Gastrocnemius medialis (tissue), 4 donors: ENCODE measurements at regions not wholly inside any gene's neighbourhood (a gene's known extent, or its start where the extent isn't known, plus 50 kb on each side); places are given as distances from the start of the nearest gene placed in this dataset.

Experiments
- CTCF ChIP-seq, 5 experiments: fragments of 450-650 bp in 3 of 5; fragments of 200-600 bp in 2 of 5; sonication (generic) in 2 of 5; IDR thresholded peaks in 4 of 5; conservative IDR thresholded peaks in 1 of 5; 1 replicate in 4 of 5; 2 replicates in 1 of 5; pipeline ENCODE4 v1.5.1; 2016 to 2019; ENCODE audit warnings: antibody characterized with exemption in 5 of 5, mild to moderate bottlenecking in 3 of 5, moderate library complexity in 3 of 5
- POLR2A ChIP-seq, 2 donors: fragments of 450-650 bp; IDR thresholded peaks; one replicate each; pipeline ENCODE4 v1.6.1; 2017; ENCODE audit warnings: antibody characterized with exemption in 2 of 2, mild to moderate bottlenecking in 2 of 2, moderate library complexity in 2 of 2

- no peak for TF ChIP-seq CTCF (IDR thresholded peaks at IDR 0.05 in 4 of 5, conservative IDR thresholded peaks at IDR 0.05 in 1 of 5)
- TF ChIP-seq POLR2A (IDR thresholded peaks at IDR 0.05): no peak
Observed at GRCh38 chr11:109747839-109748238, 325.8 kb downstream of the C11orf87 start.
